Suprapubic skin (tissue), 4 donors: ENCODE measurements at regions not wholly inside any gene's neighbourhood (a gene's known extent, or its start where the extent isn't known, plus 50 kb on each side); places are given as distances from the start of the nearest gene placed in this dataset.

Source experiments
- DNase-seq, 2 donors: peaks; one replicate each; pipeline ENCODE4 v3.0.0-alpha.2; 2019; ENCODE audit warnings: low spot score in 2 of 2
- H3K27ac ChIP-seq: fragments of 200-600 bp; sonication (generic); one replicate; pipeline ENCODE4 v1.5.1; 2019
- H3K27me3 ChIP-seq: fragments of 200-600 bp; sonication (generic); one replicate; pipeline ENCODE4 v1.5.1; 2019
- H3K36me3 ChIP-seq: fragments of 200-600 bp; sonication (generic); one replicate; pipeline ENCODE4 v1.5.1; 2019
- H3K4me1 ChIP-seq: fragments of 200-600 bp; sonication (generic); one replicate; pipeline ENCODE4 v1.5.1; 2019
- H3K4me3 ChIP-seq: fragments of 200-600 bp; sonication (generic); one replicate; pipeline ENCODE4 v1.5.1; 2019; ENCODE audit warnings: mild to moderate bottlenecking
- H3K9me3 ChIP-seq: fragments of 200-600 bp; sonication (generic); one replicate; pipeline ENCODE4 v1.5.1; 2019
- CTCF ChIP-seq, 2 donors: fragments of 200-600 bp in 1 of 2; fragments of 450-650 bp in 1 of 2; sonication (generic) in 1 of 2; IDR thresholded peaks; one replicate each; pipeline ENCODE4 v1.5.1; 2016 to 2019; ENCODE audit warnings: antibody characterized with exemption in 2 of 2, mild to moderate bottlenecking in 1 of 2, moderate library complexity in 1 of 2
- EP300 ChIP-seq: sonication (generic); formaldehyde crosslinking; IDR thresholded peaks from one replicate; pipeline ENCODE4 v1.6.1; 2017; ENCODE audit warnings: antibody characterized with exemption
- POLR2A ChIP-seq, 2 donors: fragments of 450-650 bp; IDR thresholded peaks; one replicate each; pipeline ENCODE4 v1.6.1; 2017; ENCODE audit warnings: antibody characterized with exemption in 2 of 2, mild to moderate bottlenecking in 2 of 2, moderate library complexity in 2 of 2
- POLR2AphosphoS5 ChIP-seq, 3 donors: sonication (generic); formaldehyde crosslinking; IDR thresholded peaks; one replicate each; pipeline ENCODE4 v1.6.1; 2017; ENCODE audit warnings: antibody characterized with exemption in 3 of 3
- WGBS: methylation state at CpG from one replicate; pipeline ENCODE4 v1.1.5; 2018; 5-methylcytosine and 5-hydroxymethylcytosine counted together

DNA sequence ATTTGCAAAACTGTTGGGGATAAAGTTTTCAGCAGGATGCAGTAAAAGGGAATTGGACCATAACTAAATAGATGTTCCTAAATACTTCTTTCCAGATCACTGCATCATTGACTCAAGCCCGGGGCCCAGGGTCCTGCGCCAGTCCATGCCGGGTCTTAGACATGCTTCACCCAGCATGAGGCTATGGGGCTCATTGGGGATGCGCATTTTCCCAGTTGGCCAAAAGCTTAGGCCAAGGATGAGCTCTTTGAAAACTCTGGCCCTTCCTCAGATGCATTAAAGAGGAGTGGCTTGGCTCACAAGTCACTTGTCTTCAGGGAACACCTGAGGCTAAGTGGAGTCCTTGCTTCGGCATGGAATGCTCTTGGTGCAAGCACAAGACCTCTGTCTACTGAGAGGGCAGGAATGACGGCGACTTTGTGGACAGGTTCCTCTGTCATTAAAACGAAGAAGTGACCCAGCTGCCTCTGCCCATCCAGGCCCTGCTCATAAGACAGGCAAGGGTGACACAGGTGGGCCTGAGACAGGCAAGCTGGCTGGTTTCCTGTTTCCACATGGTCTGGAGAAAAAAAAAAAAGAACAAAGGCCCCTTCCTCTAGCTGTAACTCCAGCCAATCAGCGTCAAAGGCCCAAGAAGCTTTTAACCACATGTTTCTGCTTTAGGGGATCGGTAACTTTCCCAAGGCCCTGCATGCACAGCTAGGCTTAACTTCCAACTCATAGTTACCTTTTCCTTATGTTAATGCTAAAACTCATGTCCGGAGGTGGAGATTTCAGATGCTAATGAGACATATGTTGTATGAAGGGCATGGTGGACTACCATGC lies 81.4 kb upstream of the CDH4 start:
- peaks cover 15% of the 10 kb centered on the region for H3K27me3 ChIP-seq
- H3K27ac ChIP-seq, result no peak overlapping the region
- TF ChIP-seq POLR2AphosphoS5 (IDR thresholded peaks at IDR 0.05), result no peak
- no peak for TF ChIP-seq EP300
- no peak for TF ChIP-seq CTCF (IDR thresholded peaks at IDR 0.05)
- no peak for TF ChIP-seq POLR2A (IDR thresholded peaks at IDR 0.05)
- no peaks in the 10 kb centered on the region for H3K4me1 ChIP-seq
- no peaks in the 10 kb centered on the region for H3K36me3 ChIP-seq
- 60% methylated on average over 11 of the region's 11 CpGs for WGBS
- no peak overlapping the region for H3K4me3 ChIP-seq
- no peaks in the 10 kb centered on the region for H3K9me3 ChIP-seq
- no peak for DNase-seq

DNA sequence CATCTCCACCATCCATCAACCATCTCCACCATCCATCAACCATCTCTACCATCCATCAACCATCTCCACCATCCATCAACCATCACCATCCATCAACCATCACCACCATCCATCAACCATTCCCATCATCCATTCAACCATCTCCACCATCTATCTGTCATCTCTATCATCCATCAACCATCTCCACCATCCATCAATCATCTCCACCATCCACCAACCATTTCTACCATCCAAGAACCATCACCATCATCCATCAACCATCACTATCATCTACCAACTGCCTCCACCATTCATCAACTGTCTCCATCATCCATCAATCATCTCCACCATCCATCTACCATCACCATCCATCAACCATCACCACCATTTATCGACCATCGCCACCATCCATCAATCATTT lies 78.8 kb upstream of the CDH4 start:
- Histone ChIP-seq H3K4me1 (no peaks in the 10 kb centered on the region), H3K27ac (no peak overlapping the region), H3K27me3 (peaks cover 15% of the 10 kb centered on the region), H3K4me3 (no peak overlapping the region), H3K36me3 (no peaks in the 10 kb centered on the region), H3K9me3 (no peaks in the 10 kb centered on the region)
- TF ChIP-seq CTCF (IDR thresholded peaks at IDR 0.05) (no peak), POLR2A (IDR thresholded peaks at IDR 0.05) (no peak), POLR2AphosphoS5 (IDR thresholded peaks at IDR 0.05) (no peak)
- WGBS, result 96% methylated on average over 2 of the region's 2 CpGs
- no peak for DNase-seq

- Histone ChIP-seq H3K27me3 (peaks cover 20% of the 10 kb centered on the region), H3K27ac (no peak overlapping the region), H3K4me1 (no peaks in the 10 kb centered on the region), H3K4me3 (no peak overlapping the region), H3K9me3 (no peaks in the 10 kb centered on the region), H3K36me3 (no peaks in the 10 kb centered on the region)
- TF ChIP-seq CTCF (IDR thresholded peaks at IDR 0.05) (no peak), EP300 (no peak), POLR2AphosphoS5 (IDR thresholded peaks at IDR 0.05) (no peak), POLR2A (IDR thresholded peaks at IDR 0.05) (no peak)
- WGBS, result 88% methylated on average over 4 of the region's 4 CpGs
- DNase-seq, result no peak
These were observed 77.9 kb upstream of the CDH4 start for GRCh38 chr20:61173961-61174725.

GRCh38 chr20:61176874-61177273 lies 75.2 kb upstream of the CDH4 start:
- Histone ChIP-seq H3K36me3 (no peaks in the 10 kb centered on the region), H3K4me1 (no peaks in the 10 kb centered on the region), H3K27ac (no peak overlapping the region), H3K27me3 (peaks cover 23% of the 10 kb centered on the region), H3K4me3 (no peak overlapping the region), H3K9me3 (no peaks in the 10 kb centered on the region)
- DNase-seq, result no peak
- no peak for TF ChIP-seq CTCF (IDR thresholded peaks at IDR 0.05)
- TF ChIP-seq POLR2AphosphoS5 (IDR thresholded peaks at IDR 0.05), result no peak
- no peak for TF ChIP-seq EP300
- no peak for TF ChIP-seq POLR2A (IDR thresholded peaks at IDR 0.05)
- 76% methylated on average over 1 of the region's 1 CpG for WGBS

- no peak overlapping the region for H3K27ac ChIP-seq
- TF ChIP-seq EP300 (no peak), POLR2AphosphoS5 (IDR thresholded peaks at IDR 0.05) (no peak), CTCF (IDR thresholded peaks at IDR 0.05) (no peak), POLR2A (IDR thresholded peaks at IDR 0.05) (no peak)
These were observed 73.5 kb upstream of the CDH4 start for GRCh38 chr20:61178551-61179071.

More at GRCh38 chr20:61178551-61179071, 73.5 kb upstream of the CDH4 start:
- peaks cover 23% of the 10 kb centered on the region for H3K27me3 ChIP-seq
- no peaks in the 10 kb centered on the region for H3K36me3 ChIP-seq
- DNase-seq, result no peak
- 34% methylated on average over 6 of the region's 6 CpGs for WGBS
- no peak overlapping the region for H3K4me3 ChIP-seq
- H3K4me1 ChIP-seq, result no peaks in the 10 kb centered on the region
- no peaks in the 10 kb centered on the region for H3K9me3 ChIP-seq
